ENCODE measurements at regions not wholly inside any gene's neighbourhood (a gene's known extent, or its start where the extent isn't known, plus 50 kb on each side); places are given as distances from the start of the nearest gene placed in this dataset.
A peak's percentile ranks its signal among the peaks of the same experiment; 100 is the strongest.

DNA sequence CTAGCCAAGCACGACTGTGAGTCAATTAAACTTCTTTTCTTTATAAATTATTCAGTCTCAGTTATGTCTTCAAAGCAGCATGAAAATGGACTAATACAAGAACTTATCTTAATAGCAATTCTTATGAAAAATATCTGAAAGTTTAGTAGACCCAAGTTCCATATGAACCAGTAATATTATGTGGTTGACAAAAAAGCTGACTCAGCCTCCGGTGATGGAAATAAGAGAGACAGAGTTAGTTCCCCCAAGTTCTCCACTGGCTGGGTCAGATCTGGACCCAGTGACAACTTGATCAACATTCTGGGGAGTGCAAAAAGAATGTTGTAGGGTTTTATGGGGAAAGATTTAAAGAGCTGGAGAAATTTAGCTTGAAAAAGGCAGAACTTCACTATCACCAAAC, 72.5 kb upstream of the DNAH14 start:
- no peak for ATAC-seq
- TF ChIP-seq OSR1 (CRISPR knock-in tag; IDR thresholded peaks at IDR 0.05) (no peak), CSDC2 (CRISPR knock-in tag; IDR thresholded peaks at IDR 0.05) (no peak), ISL1 (CRISPR knock-in tag; IDR thresholded peaks at IDR 0.05) (no peak), PPARA (CRISPR knock-in tag; IDR thresholded peaks at IDR 0.05; ENCODE audit: borderline replicate concordance) (no peak)
- TF ChIP-seq, protein P1, sequence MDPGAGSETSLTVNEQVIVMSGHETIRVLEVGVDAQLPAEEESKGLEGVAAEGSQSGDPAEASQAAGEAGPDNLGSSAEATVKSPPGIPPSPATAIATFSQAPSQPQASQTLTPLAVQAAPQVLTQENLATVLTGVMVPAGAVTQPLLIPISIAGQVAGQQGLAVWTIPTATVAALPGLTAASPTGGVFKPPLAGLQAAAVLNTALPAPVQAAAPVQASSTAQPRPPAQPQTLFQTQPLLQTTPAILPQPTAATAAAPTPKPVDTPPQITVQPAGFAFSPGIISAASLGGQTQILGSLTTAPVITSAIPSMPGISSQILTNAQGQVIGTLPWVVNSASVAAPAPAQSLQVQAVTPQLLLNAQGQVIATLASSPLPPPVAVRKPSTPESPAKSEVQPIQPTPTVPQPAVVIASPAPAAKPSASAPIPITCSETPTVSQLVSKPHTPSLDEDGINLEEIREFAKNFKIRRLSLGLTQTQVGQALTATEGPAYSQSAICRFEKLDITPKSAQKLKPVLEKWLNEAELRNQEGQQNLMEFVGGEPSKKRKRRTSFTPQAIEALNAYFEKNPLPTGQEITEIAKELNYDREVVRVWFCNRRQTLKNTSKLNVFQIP (CRISPR knock-in tag; IDR thresholded peaks at IDR 0.05; ENCODE audit: borderline replicate concordance, low read depth), result no peak
- TF ChIP-seq, protein P2, sequence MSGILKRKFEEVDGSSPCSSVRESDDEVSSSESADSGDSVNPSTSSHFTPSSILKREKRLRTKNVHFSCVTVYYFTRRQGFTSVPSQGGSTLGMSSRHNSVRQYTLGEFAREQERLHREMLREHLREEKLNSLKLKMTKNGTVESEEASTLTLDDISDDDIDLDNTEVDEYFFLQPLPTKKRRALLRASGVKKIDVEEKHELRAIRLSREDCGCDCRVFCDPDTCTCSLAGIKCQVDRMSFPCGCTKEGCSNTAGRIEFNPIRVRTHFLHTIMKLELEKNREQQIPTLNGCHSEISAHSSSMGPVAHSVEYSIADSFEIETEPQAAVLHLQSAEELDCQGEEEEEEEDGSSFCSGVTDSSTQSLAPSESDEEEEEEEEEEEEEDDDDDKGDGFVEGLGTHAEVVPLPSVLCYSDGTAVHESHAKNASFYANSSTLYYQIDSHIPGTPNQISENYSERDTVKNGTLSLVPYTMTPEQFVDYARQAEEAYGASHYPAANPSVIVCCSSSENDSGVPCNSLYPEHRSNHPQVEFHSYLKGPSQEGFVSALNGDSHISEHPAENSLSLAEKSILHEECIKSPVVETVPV (CRISPR knock-in tag; IDR thresholded peaks at IDR 0.05), result no peak

DNA sequence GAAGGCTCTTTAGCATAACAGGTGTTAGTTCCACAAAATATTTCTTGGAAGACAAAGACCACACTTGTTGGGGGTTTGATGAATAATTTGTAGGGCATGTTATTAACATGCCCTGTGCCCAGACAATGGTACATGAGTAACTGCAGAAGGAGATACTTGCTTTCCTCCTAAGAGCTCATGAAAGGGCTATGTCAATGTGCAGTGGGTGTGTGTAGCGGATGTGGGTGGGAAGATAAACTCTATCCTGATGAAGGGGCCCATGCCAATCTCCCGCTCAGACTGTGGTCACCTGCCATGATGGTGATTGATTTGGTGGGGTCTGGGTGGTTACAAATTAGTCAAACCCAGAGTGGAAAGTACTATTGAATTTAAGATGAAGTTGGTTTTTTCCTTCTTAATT, 69.8 kb upstream of the DNAH14 start:
- no peak for ATAC-seq

DNA sequence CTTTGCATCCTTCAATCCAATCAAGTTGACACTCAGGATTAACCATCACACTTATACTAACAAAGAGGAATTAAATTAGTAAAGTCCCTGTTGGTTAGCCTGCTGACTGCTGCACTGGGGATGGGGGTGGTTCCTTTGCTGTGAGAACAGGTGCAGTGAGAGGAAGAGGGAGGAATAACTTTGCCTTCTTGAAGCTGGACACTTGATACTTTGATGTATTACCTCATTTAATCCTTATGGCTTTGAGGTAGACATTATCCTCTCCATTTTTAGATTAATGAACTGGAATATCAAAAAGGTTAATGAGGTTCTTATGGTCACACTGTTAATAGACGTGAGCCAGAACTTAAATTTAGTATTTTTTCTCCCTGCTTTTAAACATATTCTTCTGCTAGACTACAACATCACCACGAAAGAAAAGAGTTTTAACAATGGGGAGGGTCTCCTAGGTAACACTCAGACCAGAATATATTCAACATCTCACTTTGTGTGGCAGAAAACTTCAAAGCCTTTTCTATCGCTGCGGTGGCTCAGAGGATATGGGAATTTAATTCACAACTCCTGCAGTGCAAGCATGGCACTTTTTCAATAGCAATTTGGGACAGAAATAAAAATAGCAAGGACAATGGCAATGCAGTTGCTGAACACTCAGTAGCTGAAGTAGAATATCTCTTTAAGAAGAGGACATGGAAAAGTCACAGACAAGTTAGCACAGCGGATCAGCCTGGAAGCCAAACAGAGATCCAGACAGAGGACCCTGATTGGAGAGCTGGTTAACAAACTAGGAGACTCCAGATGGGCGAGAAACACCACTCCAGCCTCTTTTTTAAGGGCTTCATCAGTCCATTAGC, 68.8 kb upstream of the DNAH14 start:
- peak; percentile 78 for ATAC-seq
- TF ChIP-seq CSDC2 (CRISPR knock-in tag; IDR thresholded peaks at IDR 0.05) (no peak), ESRRG (CRISPR knock-in tag; IDR thresholded peaks at IDR 0.05) (no peak), TCF4 (CRISPR knock-in tag; IDR thresholded peaks at IDR 0.05; ENCODE audit: borderline replicate concordance) (no peak), ISL1 (CRISPR knock-in tag; IDR thresholded peaks at IDR 0.05) (no peak), ZFP3 (CRISPR knock-in tag; IDR thresholded peaks at IDR 0.05) (no peak), SNAI2 (CRISPR knock-in tag; IDR thresholded peaks at IDR 0.05) (no peak), ZNF70 (CRISPR knock-in tag; IDR thresholded peaks at IDR 0.05) (no peak), ZC3H10 (CRISPR knock-in tag; IDR thresholded peaks at IDR 0.05) (no peak), ARNTL (CRISPR knock-in tag; IDR thresholded peaks at IDR 0.05; ENCODE audit: borderline replicate concordance, low read depth) (no peak)
- TF ChIP-seq, protein P2 (CRISPR knock-in tag; IDR thresholded peaks at IDR 0.05), result no peak
- TF ChIP-seq, protein P3, sequence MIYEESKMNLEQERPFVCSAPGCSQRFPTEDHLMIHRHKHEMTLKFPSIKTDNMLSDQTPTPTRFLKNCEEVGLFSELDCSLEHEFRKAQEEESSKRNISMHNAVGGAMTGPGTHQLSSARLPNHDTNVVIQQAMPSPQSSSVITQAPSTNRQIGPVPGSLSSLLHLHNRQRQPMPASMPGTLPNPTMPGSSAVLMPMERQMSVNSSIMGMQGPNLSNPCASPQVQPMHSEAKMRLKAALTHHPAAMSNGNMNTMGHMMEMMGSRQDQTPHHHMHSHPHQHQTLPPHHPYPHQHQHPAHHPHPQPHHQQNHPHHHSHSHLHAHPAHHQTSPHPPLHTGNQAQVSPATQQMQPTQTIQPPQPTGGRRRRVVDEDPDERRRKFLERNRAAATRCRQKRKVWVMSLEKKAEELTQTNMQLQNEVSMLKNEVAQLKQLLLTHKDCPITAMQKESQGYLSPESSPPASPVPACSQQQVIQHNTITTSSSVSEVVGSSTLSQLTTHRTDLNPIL (CRISPR knock-in tag; IDR thresholded peaks at IDR 0.05; ENCODE audit: low read depth), result no peak
- TF ChIP-seq, protein P1 (CRISPR knock-in tag; IDR thresholded peaks at IDR 0.05; ENCODE audit: borderline replicate concordance, low read depth), result no peak
- TF ChIP-seq, protein P4, sequence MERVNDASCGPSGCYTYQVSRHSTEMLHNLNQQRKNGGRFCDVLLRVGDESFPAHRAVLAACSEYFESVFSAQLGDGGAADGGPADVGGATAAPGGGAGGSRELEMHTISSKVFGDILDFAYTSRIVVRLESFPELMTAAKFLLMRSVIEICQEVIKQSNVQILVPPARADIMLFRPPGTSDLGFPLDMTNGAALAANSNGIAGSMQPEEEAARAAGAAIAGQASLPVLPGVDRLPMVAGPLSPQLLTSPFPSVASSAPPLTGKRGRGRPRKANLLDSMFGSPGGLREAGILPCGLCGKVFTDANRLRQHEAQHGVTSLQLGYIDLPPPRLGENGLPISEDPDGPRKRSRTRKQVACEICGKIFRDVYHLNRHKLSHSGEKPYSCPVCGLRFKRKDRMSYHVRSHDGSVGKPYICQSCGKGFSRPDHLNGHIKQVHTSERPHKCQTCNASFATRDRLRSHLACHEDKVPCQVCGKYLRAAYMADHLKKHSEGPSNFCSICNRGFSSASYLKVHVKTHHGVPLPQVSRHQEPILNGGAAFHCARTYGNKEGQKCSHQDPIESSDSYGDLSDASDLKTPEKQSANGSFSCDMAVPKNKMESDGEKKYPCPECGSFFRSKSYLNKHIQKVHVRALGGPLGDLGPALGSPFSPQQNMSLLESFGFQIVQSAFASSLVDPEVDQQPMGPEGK (CRISPR knock-in tag; IDR thresholded peaks at IDR 0.05; ENCODE audit: borderline replicate concordance), result no peak

More for the DNA sequence above, 69.8 kb upstream of the DNAH14 start:
- TF ChIP-seq ARNTL (CRISPR knock-in tag; IDR thresholded peaks at IDR 0.05; ENCODE audit: borderline replicate concordance, low read depth), result no peak
- no peak for TF ChIP-seq TCF4 (CRISPR knock-in tag; IDR thresholded peaks at IDR 0.05; ENCODE audit: borderline replicate concordance)
- no peak for TF ChIP-seq GLIS3 (CRISPR knock-in tag; IDR thresholded peaks at IDR 0.05)

DNA sequence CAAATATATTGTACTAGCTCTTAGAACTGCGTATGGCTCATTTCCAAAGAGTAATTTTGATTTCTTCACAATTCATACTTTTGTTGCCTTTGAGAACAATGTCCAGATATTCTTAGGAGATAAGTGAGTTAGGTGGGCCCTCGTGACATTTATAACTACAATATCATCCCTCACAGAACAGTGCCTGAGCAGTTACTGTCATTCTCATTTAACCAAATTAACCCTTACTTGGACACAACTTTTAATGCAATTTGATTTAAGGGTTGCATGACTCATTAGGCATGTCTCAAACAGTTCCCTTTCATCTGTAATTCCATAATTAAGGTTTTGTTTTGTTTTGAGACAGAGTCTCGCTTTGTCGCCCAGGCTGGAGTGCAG, 68.1 kb upstream of the DNAH14 start:
- peak; percentile 61 for ATAC-seq
- TF ChIP-seq TCF4 (CRISPR knock-in tag; IDR thresholded peaks at IDR 0.05; ENCODE audit: borderline replicate concordance), result no peak
- peak; percentile 99 for TF ChIP-seq ZC3H10 (CRISPR knock-in tag; IDR thresholded peaks at IDR 0.05)
- TF ChIP-seq, protein P5, sequence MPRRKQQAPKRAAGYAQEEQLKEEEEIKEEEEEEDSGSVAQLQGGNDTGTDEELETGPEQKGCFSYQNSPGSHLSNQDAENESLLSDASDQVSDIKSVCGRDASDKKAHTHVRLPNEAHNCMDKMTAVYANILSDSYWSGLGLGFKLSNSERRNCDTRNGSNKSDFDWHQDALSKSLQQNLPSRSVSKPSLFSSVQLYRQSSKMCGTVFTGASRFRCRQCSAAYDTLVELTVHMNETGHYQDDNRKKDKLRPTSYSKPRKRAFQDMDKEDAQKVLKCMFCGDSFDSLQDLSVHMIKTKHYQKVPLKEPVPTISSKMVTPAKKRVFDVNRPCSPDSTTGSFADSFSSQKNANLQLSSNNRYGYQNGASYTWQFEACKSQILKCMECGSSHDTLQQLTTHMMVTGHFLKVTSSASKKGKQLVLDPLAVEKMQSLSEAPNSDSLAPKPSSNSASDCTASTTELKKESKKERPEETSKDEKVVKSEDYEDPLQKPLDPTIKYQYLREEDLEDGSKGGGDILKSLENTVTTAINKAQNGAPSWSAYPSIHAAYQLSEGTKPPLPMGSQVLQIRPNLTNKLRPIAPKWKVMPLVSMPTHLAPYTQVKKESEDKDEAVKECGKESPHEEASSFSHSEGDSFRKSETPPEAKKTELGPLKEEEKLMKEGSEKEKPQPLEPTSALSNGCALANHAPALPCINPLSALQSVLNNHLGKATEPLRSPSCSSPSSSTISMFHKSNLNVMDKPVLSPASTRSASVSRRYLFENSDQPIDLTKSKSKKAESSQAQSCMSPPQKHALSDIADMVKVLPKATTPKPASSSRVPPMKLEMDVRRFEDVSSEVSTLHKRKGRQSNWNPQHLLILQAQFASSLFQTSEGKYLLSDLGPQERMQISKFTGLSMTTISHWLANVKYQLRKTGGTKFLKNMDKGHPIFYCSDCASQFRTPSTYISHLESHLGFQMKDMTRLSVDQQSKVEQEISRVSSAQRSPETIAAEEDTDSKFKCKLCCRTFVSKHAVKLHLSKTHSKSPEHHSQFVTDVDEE (CRISPR knock-in tag; IDR thresholded peaks at IDR 0.05), result no peak
- no peak for TF ChIP-seq GLIS3 (CRISPR knock-in tag; IDR thresholded peaks at IDR 0.05)
- TF ChIP-seq, protein P1 (CRISPR knock-in tag; IDR thresholded peaks at IDR 0.05; ENCODE audit: borderline replicate concordance, low read depth), result no peak
- TF ChIP-seq, protein P3 (CRISPR knock-in tag; IDR thresholded peaks at IDR 0.05; ENCODE audit: low read depth), result no peak
- no peak for TF ChIP-seq PPARA (CRISPR knock-in tag; IDR thresholded peaks at IDR 0.05; ENCODE audit: borderline replicate concordance)
